HG03521 (cell line): ENCODE measurements at regions not wholly inside any gene's neighbourhood (a gene's known extent, or its start where the extent isn't known, plus 50 kb on each side); places are given as distances from the start of the nearest gene placed in this dataset.
"Not testable (repeated sequence)": the region's sequence is repeated elsewhere in the genome, so short reads cannot be mapped to it uniquely, and the experiment has no call there.

Experiments
- ATAC-seq: cut with Tn5 transposase; IDR thresholded peaks from one replicate; pipeline ENCODE4 v1.9.1; 2021; ENCODE audit warnings: mild to moderate bottlenecking, moderate library complexity; ENCODE audit not compliant: unreplicated experiment

DNA sequence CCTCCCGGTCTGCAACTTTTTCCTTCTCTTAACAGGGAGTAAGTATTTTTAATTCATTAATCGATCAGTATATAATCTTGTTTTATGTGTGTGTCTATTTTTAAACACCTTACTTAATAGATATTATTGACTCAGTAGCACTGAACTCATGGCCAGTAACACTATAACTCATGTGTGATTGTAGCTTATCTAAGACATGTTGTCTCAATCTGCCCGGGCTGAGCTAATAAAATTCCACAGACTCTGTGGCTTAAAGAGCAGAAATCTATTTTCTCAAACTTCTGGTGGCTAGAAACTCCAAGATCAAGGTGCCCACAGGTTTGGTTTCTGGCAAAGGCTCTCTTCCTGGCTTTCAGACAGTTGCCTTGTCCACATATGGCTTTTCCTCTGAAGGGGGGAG lies 68.8 kb upstream of the TNFAIP3 start:
- ATAC-seq: no peak

DNA sequence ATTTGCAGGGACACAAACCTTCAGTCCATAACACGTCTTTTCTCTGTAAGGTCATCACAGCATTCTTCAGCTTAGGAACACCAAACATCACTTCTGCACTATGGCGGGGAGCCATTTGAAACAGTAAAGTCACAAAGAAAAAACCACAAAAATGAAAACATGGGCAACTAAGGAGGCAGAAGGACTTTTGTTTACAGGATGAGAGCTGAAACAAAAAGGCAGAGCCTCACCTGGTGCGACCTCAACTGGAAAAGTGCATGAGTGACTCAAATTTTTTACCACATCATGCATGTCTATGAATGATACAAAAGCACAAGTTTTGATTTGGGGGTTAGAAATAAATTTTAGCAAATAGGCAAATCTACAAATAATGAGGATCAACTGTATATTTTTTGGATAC lies 68.2 kb upstream of the TNFAIP3 start:
- ATAC-seq: no peak

DNA sequence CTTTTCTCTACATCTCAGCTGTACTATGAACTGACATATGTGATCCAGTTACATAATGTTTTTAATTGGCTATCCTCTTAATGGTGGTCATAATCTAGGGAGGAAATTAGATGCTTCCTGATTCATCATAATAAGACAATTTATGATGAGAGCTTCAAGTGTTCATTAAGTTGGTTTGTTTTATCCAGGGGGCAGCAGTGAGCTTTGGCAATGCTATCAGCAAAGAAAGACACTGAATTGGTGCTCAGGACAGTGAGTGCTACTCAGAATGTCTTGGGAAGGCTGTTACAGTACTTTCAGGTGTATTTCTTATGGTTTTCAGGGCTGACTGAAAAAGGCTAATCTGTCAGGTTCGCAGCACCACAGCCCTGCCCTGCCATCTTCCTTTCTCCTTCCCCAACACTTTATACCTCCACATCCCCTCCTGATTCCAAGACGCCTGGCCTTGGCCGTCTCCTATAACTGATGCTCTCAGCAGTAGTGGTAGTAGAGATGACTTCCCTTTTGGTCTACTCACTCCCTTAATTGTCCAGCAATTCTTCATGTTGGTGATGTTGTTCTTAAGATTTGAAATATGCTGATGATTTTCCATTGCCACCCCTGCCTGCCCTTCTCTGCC lies 67.0 kb upstream of the TNFAIP3 start:
- ATAC-seq: peak; percentile 53

DNA sequence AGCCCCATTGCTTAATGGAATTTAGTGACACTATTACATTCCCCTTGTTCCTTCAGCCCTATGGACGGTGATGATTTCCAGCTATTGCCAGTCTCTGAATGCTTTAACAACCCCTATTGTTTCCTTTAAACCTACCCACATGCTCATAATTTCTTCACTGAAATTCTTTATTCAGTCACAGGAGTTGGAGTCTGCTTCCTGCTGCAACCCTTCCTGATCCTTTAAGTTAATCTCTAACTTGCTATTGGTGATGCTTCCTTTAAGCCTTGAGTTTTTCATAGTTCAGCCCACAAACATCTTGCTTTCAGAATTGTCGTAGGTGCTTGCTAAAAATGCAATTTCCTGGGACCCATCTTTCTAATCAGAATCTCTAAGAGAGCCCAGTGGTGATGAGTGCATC lies 66.3 kb upstream of the TNFAIP3 start:
- ATAC-seq: no peak

DNA sequence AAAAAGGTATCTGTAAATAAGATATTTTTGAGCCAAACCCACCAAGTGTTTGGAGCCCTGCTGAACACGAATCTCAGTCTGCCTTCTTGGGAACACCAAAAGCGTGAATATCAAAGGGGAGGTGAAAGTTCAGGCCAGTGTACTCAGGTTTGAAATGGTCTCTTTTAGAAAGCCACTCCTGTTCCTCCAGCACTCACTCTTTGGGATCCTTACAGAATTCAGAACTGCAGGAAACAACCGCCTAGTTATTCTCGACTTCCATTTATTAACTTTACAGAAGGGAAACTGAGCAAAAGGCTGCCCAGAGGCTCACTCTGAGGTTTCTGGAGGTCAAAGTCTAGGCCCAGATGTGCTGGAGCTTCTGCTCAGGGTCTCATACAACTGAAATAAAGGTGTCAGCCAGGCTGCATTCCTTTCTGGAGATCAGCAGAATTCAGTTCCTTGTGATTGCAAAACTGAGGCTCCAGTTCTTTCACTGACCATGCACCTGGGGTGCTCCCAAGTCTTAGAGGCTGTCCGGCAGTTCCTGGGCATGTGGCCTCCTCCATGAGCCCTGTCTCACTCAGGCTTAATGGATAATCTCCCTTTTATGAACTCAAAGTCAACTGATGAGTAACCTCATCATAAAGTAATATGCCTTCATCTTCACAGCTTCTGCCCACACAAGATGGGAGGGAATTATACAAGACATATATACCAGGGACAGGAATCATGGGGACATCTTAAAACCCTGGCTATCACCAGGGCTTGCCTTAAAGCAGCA lies 65.5 kb upstream of the TNFAIP3 start:
- no peak for ATAC-seq

DNA sequence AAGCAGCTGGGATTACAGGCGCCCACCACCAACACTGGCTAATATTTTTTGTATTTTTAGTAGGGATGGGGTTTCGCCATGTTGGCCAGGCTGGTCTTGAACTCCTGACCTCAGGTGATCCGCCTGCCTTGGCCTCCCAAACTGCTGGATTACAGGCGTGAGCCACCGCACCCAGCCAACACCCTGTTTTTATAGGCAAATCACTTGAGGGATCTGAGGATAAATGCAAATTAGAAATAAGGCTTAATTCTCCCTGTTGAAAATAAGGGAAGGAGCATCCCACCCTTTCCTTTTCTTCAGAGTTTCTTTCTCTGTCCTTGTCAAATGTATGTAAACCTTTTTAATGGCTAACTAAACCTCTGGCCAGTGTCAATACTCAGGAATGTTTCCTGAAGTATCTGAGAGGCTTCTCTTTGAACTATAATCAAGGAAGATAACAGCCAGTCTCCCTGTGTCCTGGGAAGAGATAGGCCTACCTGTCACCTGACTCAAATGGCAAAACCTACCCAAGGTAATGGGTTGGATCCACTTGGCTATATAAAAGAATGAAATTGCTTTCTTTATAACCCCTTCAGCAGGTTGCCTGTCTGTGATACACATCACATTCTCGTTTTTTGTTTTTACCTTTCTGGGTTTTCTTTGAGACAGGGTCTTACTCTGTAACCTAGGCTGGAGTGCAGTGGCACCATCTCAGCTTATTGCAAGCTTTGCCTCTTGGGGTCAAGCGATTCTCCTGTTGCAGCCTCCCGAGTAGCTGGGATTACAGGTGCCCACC lies 64.5 kb upstream of the TNFAIP3 start:
- ATAC-seq: no peak

DNA sequence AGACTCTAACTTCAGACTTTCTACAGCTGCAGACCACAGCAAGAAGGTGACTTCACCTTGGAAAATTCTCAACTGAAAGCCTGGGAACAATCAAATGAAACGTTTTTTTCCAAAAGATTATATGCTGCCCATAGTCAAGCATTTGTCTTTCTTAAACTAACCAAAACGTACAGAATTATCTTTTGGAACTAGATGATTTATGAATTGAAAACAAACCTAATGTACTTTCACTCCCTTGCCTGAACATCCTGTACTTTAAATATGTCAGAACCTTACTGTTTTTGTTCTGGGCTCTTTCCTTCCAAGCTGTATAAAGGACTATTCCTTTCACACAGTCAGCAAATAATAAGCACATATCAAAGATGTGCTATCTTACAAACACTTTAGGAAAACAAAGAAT lies 62.4 kb upstream of the TNFAIP3 start:
- no peak for ATAC-seq

DNA sequence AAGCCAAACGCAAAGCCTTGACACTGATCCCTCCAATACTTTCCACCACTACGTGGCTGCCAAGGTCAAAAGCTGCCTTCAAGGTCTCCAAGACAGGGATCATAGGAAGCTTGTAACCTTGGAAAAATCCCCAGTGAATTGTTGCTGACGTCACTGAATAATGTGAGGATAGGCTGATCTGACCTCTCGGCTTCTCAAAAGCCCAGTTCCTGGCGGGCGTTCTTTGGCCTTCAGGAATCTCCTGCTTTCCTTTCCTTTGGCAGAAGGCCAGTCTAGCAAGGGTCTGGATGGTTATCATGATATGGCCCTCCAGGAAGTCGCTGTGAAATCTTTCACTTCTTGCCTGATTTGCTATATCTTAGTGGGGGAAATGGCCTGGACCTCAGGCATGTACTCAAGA lies 61.4 kb upstream of the TNFAIP3 start:
- no peak for ATAC-seq

DNA sequence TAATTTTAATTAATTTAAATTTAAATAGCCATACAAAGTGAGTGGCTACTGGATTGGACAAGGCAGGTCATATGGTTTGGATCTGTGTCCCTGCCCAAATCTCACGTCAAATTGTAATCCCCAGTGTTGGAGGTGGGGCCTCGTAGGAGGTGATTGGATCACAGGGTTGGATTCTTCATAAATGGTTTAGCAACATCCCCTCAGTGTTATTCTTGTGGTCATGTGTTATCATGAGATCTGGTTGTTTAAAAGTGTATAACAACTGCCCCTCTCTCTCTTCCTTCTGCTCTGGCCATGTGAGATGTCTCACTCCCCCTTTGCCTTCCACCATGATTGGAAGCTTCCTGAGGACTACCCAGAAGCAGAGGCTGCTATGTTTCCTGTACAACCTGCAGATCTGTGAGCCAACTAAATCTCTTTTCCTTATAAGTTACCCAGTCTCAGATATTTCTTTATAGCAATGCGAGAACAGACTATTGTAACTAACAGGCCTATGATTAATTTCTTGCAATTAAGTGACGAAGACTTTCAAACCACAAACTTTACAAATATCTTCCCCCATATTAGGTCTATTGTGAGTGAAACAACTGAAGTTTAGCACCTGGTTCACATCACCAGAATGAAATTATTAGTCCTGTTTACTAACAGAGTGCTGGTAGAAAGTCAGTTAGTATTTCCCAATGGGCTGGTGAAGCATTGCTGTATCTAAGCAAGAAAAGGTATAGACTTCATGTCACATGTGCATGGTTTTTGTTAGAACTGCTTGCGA lies 60.0 kb upstream of the TNFAIP3 start:
- ATAC-seq: no peak

DNA sequence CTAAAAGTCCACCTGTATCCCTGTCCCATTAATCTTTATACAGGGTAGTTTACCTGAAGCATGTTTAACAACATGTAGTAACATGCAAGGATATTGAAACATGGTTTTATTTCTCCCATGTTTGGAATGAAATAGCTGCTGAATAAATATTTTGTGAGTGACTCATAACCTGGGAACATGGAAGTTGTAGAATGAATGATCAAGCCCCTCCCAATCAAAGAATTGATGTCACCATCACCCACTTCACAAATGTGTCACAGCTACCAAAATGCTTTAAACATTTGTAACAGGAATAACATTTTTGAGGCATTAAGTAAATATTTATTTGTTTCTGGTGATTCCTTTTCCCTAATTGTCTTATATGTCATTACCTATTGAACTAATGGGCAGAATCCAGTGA lies 58.9 kb upstream of the TNFAIP3 start:
- ATAC-seq: no peak

DNA sequence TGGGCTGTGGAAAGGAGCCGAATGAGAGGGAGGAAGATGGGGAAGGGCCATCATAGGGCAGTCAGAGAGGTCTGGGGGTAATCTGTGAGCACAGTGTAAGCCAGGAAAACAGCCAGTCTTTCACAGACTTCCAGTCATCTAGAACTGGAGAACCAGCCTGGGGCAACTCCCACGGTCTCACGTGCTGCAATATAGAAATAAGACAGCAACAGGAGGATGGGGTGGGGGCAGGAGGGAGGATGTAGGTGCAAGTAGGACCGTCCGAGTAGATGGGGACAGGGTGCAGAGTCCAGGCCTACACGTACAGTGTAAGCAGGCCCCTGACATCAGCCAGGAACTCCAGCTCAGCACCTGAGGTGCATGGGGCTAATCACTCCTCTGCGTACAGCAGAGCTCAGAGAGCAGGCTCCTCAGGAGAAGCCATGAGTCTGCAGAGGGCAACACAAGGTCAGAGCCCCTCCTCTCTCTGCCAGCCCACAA lies 58.2 kb upstream of the TNFAIP3 start:
- no peak for ATAC-seq

DNA sequence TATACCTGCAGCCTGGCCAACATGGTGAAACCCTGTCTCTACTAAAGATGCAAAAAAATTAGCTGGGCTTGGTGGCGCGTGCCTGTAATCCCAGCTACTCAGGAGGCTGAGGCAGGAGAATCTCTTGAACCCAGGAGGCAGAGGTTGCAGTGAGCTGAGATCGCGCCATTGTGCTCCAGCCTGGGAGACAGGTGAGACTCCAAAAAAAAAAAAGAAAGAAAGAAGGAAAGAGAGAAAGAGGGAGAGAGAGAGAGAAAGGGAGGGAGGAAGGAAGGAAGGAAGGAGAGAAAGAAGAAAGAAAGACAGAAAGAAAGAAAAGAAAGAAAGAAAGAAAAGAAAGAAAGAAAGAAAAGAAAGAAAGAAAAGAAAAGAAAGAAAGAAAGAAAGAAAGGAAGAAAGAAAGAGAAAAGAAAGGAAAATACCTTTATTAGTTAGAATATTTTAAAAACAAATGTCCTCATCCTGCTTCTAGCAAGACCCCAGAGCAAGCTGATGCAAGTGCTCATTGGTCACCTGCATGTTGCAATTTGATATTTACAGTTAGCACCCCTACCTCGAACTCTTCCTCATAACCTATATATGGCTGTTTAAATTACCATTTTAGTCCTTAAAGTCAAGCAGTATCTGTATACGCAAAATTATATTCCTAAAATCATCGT lies 57.0 kb upstream of the TNFAIP3 start:
- ATAC-seq: not testable (repeated sequence)

DNA sequence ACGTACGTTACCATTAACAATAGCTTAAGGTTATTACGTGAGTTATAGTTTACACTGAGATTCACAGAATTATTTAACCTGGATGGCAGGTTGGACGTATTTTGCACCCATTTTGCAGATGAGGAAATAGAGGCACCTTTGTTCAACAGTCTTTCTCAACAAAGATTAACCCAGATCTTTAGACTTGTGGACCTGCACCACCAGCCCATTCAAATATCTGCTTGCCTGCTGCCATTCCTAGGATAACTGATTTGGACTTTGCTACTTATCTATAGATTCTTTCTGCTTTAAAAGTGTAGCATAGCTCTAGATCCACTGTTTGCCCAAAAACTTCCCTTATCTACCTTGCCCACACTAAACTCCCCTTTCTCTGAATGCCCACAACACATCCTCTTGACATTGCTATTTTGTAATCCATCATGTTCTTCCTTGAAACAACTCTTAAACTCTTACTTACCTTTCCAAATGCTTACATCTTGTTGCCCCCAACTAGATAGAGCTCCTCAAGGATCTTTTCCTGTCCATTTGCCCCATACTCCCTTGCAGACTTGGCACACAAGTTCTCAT lies 56.4 kb upstream of the TNFAIP3 start:
- no peak for ATAC-seq

DNA sequence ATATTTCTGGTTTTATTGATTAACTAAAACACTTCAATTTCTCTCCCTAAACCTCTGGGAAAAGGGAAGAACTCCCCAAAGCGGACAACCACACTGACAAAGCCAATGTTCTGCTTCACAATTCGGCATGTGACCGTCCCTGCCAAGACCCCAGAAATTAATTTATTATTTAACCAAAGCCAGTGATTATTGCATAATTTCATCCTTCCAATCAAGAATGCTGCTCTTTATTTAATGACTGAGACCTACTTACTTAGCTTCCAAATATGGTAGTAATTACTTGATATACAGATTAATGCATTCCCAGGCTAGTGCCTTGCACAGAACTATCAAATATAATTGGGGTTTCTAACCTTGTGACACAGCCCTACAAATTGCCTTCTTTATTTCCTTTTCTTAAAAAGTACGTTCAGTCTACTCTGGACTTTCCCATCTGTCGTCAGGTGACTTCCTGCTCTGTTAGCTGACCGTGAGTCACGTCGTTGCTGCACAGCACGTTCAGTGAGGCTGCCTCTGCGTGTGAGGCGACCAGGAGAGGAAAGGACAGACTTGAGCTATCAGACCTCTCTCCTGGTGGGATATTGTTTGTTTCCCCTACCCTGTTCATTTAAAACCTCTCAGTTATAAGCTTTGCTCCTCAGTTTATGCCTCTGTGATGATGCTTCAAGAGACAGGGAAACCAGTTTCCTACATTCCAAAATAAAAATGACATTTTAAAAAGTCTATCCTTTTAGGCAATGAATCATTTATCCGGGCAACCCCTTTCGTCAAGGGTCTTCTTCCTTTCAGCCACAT lies 55.7 kb upstream of the TNFAIP3 start:
- ATAC-seq: peak; percentile 94

DNA sequence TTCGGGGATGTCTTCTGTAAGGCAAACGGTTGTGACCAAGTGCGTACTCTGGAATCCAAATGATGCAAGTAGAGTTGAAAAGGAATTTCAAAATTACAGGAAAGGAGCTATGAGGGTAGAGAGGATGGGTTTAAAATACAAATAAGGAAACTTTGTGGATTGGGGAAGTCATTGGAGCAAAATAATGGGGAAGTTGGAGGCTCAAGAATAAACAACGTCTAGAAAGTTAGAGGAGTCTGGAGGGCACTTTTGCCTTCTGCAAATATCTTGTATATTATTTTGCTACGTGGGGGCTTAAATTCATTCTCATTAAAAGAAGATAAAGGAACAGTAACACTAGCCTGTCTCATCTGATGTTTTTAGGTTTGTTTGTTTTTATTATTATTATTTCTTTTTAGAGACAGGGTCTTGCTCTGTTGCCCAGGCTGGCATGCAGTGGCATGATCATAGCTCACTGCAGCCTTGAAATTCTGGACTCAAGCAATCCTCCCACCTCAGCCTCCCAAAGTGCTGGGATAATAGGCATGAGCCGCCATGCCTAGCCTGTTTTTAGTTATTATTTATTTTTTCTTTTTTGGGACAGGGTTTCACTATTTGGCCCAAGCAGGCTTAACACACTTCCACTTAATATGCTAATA lies 55.0 kb upstream of the TNFAIP3 start:
- ATAC-seq: no peak

DNA sequence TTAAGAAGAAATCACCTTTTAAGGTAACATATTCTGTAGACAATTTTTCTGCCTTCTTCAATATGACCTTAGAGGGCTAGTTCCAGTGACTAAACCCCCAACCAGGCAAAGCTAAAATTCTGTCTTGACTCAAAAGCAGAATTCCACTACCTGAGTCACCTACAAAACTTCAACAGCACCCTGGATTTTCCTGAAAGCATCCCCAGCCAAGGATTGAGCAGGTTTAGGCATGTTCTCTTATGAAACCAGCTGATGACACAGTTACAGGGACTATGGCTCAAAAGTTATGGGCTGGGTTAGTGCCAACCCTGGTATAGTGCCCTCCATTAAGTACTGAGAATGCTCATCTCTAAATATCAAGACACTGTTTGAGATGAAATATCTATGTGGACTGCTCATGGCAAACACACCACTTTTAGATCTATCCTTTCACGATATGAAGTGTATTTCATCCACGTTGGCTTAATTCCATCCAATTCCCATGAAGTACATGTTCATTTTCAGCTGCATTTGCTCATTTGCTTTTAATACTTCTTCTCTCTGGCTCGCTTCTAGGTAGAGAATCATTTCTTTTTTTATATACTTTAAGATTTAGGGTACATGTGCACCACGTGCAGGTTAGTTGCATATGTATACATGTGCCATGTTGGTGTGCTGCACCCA lies 53.6 kb upstream of the TNFAIP3 start:
- ATAC-seq: no peak

DNA sequence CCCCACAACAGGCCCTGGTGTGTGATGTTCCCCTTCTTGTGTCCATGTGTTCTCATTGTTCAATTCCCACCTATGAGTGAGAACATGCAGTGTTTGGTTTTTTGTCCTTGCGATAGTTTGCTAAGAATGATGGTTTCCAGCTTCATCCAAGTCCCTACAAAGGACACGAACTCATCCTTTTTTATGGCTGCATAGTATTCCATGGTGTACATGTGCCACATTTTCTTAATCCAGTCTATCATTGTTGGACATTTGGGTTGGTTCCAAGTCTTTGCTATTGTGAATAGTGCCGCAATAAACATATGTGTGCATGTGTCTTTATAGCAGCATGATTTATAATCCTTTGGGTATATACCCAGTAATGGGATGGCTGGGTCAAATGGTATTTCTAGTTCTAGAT lies 53.0 kb upstream of the TNFAIP3 start:
- ATAC-seq: not testable (repeated sequence)

DNA sequence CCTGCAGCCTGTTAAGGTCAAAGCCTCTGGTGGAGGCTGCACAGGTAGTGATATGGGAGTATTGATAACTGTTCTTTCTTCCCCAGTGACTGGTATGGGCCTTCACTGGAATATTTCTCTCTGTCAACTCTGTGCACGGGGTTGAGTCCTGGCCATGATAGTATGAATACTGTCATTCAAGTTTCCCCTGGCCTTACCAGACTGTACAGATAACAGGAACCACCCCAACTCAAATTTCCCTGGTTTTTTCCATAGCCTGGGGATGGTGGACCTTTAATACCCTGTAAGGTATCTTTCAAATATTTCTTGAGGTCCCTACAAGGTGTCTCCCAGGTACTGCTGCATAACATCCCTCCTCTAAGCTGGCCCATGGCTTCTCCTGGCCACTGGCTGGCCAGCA lies 51.4 kb upstream of the TNFAIP3 start:
- ATAC-seq: no peak
